ENCODE measurements at regions not wholly inside any gene's neighbourhood (a gene's known extent, or its start where the extent isn't known, plus 50 kb on each side); places are given as distances from the start of the nearest gene placed in this dataset.

DNA sequence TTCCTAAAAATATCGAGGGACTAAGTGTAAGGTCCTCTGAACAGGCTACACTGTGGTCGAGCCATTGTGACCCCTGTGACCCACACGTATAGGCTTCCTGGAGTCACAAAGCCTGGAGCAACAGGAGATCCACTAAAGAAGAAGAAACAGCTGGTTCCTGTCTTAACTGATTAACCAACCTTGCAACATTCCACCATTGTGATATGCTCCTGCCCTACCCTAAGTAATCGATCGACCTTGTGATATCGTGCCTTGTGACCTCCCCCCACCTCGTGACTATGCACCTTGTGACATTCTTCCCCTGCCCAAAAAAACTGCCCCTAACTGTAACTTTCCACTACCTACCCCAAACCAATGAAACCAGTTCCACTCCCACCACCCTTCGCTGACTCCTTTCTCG is 304.6 kb upstream of the FAM78B start:
- dilution Hi-C loops (cut with MboI; ENCODE audit: extremely low pct_ligation_motif_present, low sequenced_read_pairs), result no loop called here
- Histone ChIP-seq H3K4me2 (ENCODE audit: control insufficient read depth, extremely low read depth, insufficient read depth, low read depth, low read length) (no peak overlapping the region), H3K9me3 (ENCODE audit: control insufficient read depth, low read depth, low read length) (no peaks in the 10 kb centered on the region), H3K4me1 (ENCODE audit: control insufficient read depth, extremely low read depth, insufficient read depth, low read length) (no peaks in the 10 kb centered on the region), H3K27me3 (ENCODE audit: control insufficient read depth, extremely low read depth, insufficient read depth, low read length) (no peaks in the 10 kb centered on the region), H4K20me1 (ENCODE audit: control insufficient read depth, extremely low read depth, insufficient read depth, low read length) (no peaks in the 10 kb centered on the region), H3K9ac (ENCODE audit: control insufficient read depth, extremely low read depth, insufficient read depth, low read length) (no peak overlapping the region), H3K79me2 (ENCODE audit: control insufficient read depth, insufficient read depth, low read length) (no peaks in the 10 kb centered on the region), H3K27ac (ENCODE audit: control insufficient read depth, insufficient read depth, low read length) (no peak overlapping the region), H3K36me3 (ENCODE audit: control insufficient read depth in 2 of 2, extremely low read depth in 1 of 2, insufficient read depth in 2 of 2, low read length in 2 of 2) (no peaks in the 10 kb centered on the region), H2AFZ (ENCODE audit: control insufficient read depth, low read length) (no peak overlapping the region), H3K9me1 (ENCODE audit: control insufficient read depth, extremely low read depth, insufficient read depth, low read length) (no peaks in the 10 kb centered on the region), H3K4me3 (ENCODE audit: control insufficient read depth in 2 of 3, extremely low read depth in 1 of 3, insufficient read depth in 2 of 3, low read depth in 1 of 3, low read length in 3 of 3) (no peak overlapping the region)
- DNase-seq (ENCODE audit: low read depth, low spot score) (no peak), FAIRE-seq (no peak)
- no peak for TF ChIP-seq EZH2 (IDR thresholded peaks at IDR 0.05; ENCODE audit: low read length)
- TF ChIP-seq, protein P1, sequence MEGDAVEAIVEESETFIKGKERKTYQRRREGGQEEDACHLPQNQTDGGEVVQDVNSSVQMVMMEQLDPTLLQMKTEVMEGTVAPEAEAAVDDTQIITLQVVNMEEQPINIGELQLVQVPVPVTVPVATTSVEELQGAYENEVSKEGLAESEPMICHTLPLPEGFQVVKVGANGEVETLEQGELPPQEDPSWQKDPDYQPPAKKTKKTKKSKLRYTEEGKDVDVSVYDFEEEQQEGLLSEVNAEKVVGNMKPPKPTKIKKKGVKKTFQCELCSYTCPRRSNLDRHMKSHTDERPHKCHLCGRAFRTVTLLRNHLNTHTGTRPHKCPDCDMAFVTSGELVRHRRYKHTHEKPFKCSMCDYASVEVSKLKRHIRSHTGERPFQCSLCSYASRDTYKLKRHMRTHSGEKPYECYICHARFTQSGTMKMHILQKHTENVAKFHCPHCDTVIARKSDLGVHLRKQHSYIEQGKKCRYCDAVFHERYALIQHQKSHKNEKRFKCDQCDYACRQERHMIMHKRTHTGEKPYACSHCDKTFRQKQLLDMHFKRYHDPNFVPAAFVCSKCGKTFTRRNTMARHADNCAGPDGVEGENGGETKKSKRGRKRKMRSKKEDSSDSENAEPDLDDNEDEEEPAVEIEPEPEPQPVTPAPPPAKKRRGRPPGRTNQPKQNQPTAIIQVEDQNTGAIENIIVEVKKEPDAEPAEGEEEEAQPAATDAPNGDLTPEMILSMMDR (optimal IDR thresholded peaks at IDR 0.05 in 1 of 3, IDR thresholded peaks at IDR 0.05 in 1 of 3, conservative IDR thresholded peaks at IDR 0.05 in 1 of 3; ENCODE audit: extremely low read depth in 1 of 3, insufficient read depth in 2 of 3, low read length in 3 of 3), result no peak

DNA sequence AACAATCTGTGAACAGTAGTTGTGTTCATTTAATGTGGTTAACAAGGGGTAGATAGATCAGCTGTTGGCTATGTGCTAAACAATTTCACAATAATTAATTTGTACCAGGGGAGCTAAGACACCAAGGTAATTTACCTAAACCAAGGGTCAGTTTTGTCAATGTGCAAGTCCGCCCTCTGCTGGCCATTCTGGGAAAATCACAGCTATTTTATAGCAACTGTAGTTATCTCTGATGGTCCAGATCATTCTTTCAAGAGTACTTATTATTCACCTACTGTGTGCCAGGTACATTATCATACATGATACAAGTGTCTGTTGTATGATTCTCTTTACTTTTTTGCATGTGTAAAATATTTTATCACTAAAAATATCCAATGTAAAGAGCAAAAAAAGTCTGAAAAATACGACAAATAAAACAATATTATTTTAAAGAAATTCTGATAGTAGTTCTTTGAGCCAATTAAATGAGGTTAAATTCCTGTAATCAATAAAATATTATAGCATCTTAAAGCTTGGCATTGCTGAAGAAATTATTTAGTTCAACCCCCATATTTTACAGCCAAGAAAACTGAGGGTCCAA is 312.3 kb upstream of the FAM78B start:
- Histone ChIP-seq H3K27me3 (ENCODE audit: control insufficient read depth, extremely low read depth, insufficient read depth, low read length) (no peaks in the 10 kb centered on the region), H3K4me1 (ENCODE audit: control insufficient read depth, extremely low read depth, insufficient read depth, low read length) (no peaks in the 10 kb centered on the region), H3K27ac (ENCODE audit: control insufficient read depth, insufficient read depth, low read length) (no peak overlapping the region), H3K9me3 (ENCODE audit: control insufficient read depth, low read depth, low read length) (no peaks in the 10 kb centered on the region), H2AFZ (ENCODE audit: control insufficient read depth, low read length) (no peak overlapping the region), H3K36me3 (ENCODE audit: control insufficient read depth in 2 of 2, extremely low read depth in 1 of 2, insufficient read depth in 2 of 2, low read length in 2 of 2) (no peaks in the 10 kb centered on the region), H3K9me1 (ENCODE audit: control insufficient read depth, extremely low read depth, insufficient read depth, low read length) (no peaks in the 10 kb centered on the region), H3K9ac (ENCODE audit: control insufficient read depth, extremely low read depth, insufficient read depth, low read length) (no peak overlapping the region), H3K4me2 (ENCODE audit: control insufficient read depth, extremely low read depth, insufficient read depth, low read depth, low read length) (no peak overlapping the region), H3K4me3 (ENCODE audit: control insufficient read depth in 2 of 3, extremely low read depth in 1 of 3, insufficient read depth in 2 of 3, low read depth in 1 of 3, low read length in 3 of 3) (no peak overlapping the region), H3K79me2 (ENCODE audit: control insufficient read depth, insufficient read depth, low read length) (no peaks in the 10 kb centered on the region), H4K20me1 (ENCODE audit: control insufficient read depth, extremely low read depth, insufficient read depth, low read length) (no peaks in the 10 kb centered on the region)
- TF ChIP-seq EZH2 (IDR thresholded peaks at IDR 0.05; ENCODE audit: low read length), result no peak
- TF ChIP-seq, protein P1 (optimal IDR thresholded peaks at IDR 0.05 in 1 of 3, IDR thresholded peaks at IDR 0.05 in 1 of 3, conservative IDR thresholded peaks at IDR 0.05 in 1 of 3; ENCODE audit: extremely low read depth in 1 of 3, insufficient read depth in 2 of 3, low read length in 3 of 3), result peak; percentile 56 to 67 (median 57)
- DNase-seq (ENCODE audit: low read depth, low spot score), result no peak
- dilution Hi-C loops (cut with MboI; ENCODE audit: extremely low pct_ligation_motif_present, low sequenced_read_pairs), result no loop called here
- FAIRE-seq, result no peak
